ENCODE measurements at regions not wholly inside any gene's neighbourhood (a gene's known extent, or its start where the extent isn't known, plus 50 kb on each side); places are given as distances from the start of the nearest gene placed in this dataset.

DNA sequence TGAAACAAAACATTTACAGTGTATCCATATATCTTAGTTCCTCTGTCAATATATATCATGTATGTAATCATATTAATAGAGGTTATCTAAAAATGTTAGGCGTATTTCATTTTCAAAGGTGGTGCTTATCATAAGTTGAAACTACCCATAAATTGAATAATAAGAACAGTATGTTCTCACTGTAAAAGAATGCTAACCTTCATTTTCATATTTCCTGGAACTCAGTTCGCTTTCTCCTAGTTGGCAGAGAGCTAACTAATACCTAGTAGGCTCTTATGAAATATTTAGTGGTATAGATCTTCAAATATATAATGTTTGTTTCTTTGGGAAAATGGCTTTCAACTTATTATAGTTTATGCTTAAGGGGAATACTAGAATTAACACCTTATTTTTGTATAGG, 118.4 kb downstream of the DISP1 start:
- Histone ChIP-seq H3K27ac (ENCODE audit: insufficient read depth, low read length) (no peak overlapping the region), H2BK120ac (ENCODE audit: low read depth, low read length) (no peak overlapping the region), H3K27me3 (ENCODE audit: control insufficient read depth, insufficient read depth, low read length) (no peaks in the 10 kb centered on the region), H3K4ac (ENCODE audit: low read depth, low read length) (no peak overlapping the region), H4K8ac (ENCODE audit: low read depth in 2 of 2, low read length in 2 of 2) (no peak overlapping the region), H2AK5ac (ENCODE audit: low read depth, low read length) (no peak overlapping the region), H4K91ac (ENCODE audit: insufficient read depth, low read depth, low read length) (no peak overlapping the region), H2BK5ac (ENCODE audit: low read depth, low read length, poor library complexity, severe bottlenecking) (no peak overlapping the region), H3K18ac (ENCODE audit: low read depth, low read length) (no peak overlapping the region), H4K5ac (ENCODE audit: low read depth, low read length) (no peak overlapping the region), H3K9me3 (ENCODE audit: control insufficient read depth, insufficient read depth, low read length) (no peaks in the 10 kb centered on the region), H3K4me3 (ENCODE audit: insufficient read depth, low read depth, low read length) (no peak overlapping the region), H2BK15ac (ENCODE audit: low read depth, low read length) (no peak overlapping the region), H2AK9ac (replicated peaks; ENCODE audit: low read depth, low read length, poor library complexity) (no peak overlapping the region), H4K20me1 (ENCODE audit: insufficient read depth, low read length) (no peaks in the 10 kb centered on the region), H3K14ac (replicated peaks; ENCODE audit: low read depth, low read length) (no peak overlapping the region), H3K23ac (ENCODE audit: low read depth, low read length) (no peak overlapping the region), H3K9me1 (ENCODE audit: insufficient read depth, low read length) (no peaks in the 10 kb centered on the region), H3K4me2 (ENCODE audit: low read depth, low read length) (no peak overlapping the region), H3K9ac (ENCODE audit: low read depth, low read length) (no peak overlapping the region), H3K56ac (ENCODE audit: extremely low read depth, insufficient read depth, low read length) (no peak overlapping the region), H2BK20ac (ENCODE audit: low read depth, low read length) (no peak overlapping the region), H2AFZ (replicated peaks; ENCODE audit: low read length, poor library complexity) (no peak overlapping the region), H3K36me3 (ENCODE audit: control insufficient read depth, insufficient read depth, low read length) (no peaks in the 10 kb centered on the region), H3K79me1 (ENCODE audit: low read depth in 1 of 2, low read length in 2 of 2) (no peaks in the 10 kb centered on the region), H3K4me1 (ENCODE audit: control insufficient read depth, insufficient read depth, low read length) (peaks cover 1% of the 10 kb centered on the region; the same call in 1 of the 2 replicates)
- in situ Hi-C loops (cut with MboI; ENCODE audit: low sequenced_read_pairs) = no loop called here
- DNase-seq (no peak), ATAC-seq (ENCODE audit: low read depth) (no peak)
- dilution Hi-C loops (cut with HindIII; ENCODE audit: low sequenced_read_pairs, unreplicated experiment) = no loop called here
- BruUV-seq (replicated peaks) = no TSS peak
- intact Hi-C loops (cut with micrococcal nuclease) = no loop called here
- TF ChIP-seq FOS (IDR thresholded peaks at IDR 0.05; ENCODE audit: low read depth, low read length) = no peak
- TF ChIP-seq, protein P1, sequence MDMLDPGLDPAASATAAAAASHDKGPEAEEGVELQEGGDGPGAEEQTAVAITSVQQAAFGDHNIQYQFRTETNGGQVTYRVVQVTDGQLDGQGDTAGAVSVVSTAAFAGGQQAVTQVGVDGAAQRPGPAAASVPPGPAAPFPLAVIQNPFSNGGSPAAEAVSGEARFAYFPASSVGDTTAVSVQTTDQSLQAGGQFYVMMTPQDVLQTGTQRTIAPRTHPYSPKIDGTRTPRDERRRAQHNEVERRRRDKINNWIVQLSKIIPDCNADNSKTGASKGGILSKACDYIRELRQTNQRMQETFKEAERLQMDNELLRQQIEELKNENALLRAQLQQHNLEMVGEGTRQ (IDR thresholded peaks at IDR 0.05; ENCODE audit: low read depth, low read length) = no peak
- TF ChIP-seq CEBPB (IDR thresholded peaks at IDR 0.05; ENCODE audit: low read depth, low read length) = no peak
- TF ChIP-seq RCOR1 (IDR thresholded peaks at IDR 0.05; ENCODE audit: insufficient replicate concordance, low read length) = no peak
- TF ChIP-seq MXI1 (IDR thresholded peaks at IDR 0.05; ENCODE audit: borderline replicate concordance, low read depth, low read length) = no peak
- no peak for TF ChIP-seq NFE2L2 (IDR thresholded peaks at IDR 0.05; ENCODE audit: low read depth, low read length)
- no peak for TF ChIP-seq MAZ (IDR thresholded peaks at IDR 0.05; ENCODE audit: borderline replicate concordance, low read depth, low read length)
- TF ChIP-seq, protein P2, sequence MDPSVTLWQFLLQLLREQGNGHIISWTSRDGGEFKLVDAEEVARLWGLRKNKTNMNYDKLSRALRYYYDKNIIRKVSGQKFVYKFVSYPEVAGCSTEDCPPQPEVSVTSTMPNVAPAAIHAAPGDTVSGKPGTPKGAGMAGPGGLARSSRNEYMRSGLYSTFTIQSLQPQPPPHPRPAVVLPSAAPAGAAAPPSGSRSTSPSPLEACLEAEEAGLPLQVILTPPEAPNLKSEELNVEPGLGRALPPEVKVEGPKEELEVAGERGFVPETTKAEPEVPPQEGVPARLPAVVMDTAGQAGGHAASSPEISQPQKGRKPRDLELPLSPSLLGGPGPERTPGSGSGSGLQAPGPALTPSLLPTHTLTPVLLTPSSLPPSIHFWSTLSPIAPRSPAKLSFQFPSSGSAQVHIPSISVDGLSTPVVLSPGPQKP (IDR thresholded peaks at IDR 0.05; ENCODE audit: borderline replicate concordance, low read depth, low read length) = no peak
- no CpG with 5 or more reads among the region's 2 CpGs for WGBS, 2 experiments (ENCODE audit: extremely low coverage in 2 of 2, insufficient read length in 1 of 2)
- POLR2A ChIA-PET (ENCODE audit: unreplicated experiment) = no interaction called here
- CTCF ChIA-PET = no interaction called here
